Osteoblast (primary cell): ENCODE measurements at regions not wholly inside any gene's neighbourhood (a gene's known extent, or its start where the extent isn't known, plus 50 kb on each side); places are given as distances from the start of the nearest gene placed in this dataset.

Experiments
- DNase-seq: peaks from one replicate; pipeline ENCODE4 v3.0.0; 2011; ENCODE audit warnings: low spot score, mixed read lengths; ENCODE audit not compliant: insufficient read length; ENCODE audit errors: missing footprints
- H2AFZ ChIP-seq: 2 replicates; pipeline ENCODE4 v1.6.0; 2011; ENCODE audit warnings: mild to moderate bottlenecking, low read length
- H3K27ac ChIP-seq: 2 replicates; pipeline ENCODE4 v1.5.1; 2011; ENCODE audit warnings: mild to moderate bottlenecking, low read depth, low read length, moderate library complexity
- H3K27me3 ChIP-seq: 2 replicates; pipeline ENCODE4 v1.6.0; 2012; ENCODE audit warnings: mild to moderate bottlenecking, control low read depth, inconsistent platforms, low read length, moderate library complexity; ENCODE audit not compliant: insufficient read depth
- H3K36me3 ChIP-seq: 2 replicates; pipeline ENCODE4 v1.5.1; 2011; ENCODE audit warnings: mild to moderate bottlenecking, low read length, control low read depth, moderate library complexity; ENCODE audit not compliant: insufficient read depth
- H3K4me1 ChIP-seq: 2 replicates; pipeline ENCODE4 v1.5.1; 2011; ENCODE audit warnings: mild to moderate bottlenecking, low read length, control low read depth, moderate library complexity; ENCODE audit not compliant: insufficient read depth
- H3K4me2 ChIP-seq: 2 replicates; pipeline ENCODE4 v1.6.0; 2011; ENCODE audit warnings: mild to moderate bottlenecking, low read length; ENCODE audit not compliant: insufficient read depth
- H3K4me3 ChIP-seq: fragments of 200-600 bp; sonication (generic); 3 replicates; pipeline ENCODE4 v1.5.1; 2012; ENCODE audit warnings: mild to moderate bottlenecking, low read length, inconsistent platforms; ENCODE audit not compliant: insufficient read depth
- H3K79me2 ChIP-seq: 2 replicates; pipeline ENCODE4 v1.6.0; 2012; ENCODE audit warnings: mild to moderate bottlenecking, low read length, control low read depth, inconsistent platforms; ENCODE audit not compliant: insufficient read depth
- H3K9me3 ChIP-seq: 2 replicates; pipeline ENCODE4 v1.5.1; 2011; ENCODE audit warnings: low read depth, low read length, control low read depth
- H4K20me1 ChIP-seq: 2 replicates; pipeline ENCODE4 v1.6.0; 2012; ENCODE audit warnings: mild to moderate bottlenecking, low read length, control low read depth; ENCODE audit not compliant: insufficient read depth
- CTCF ChIP-seq: IDR thresholded peaks from 2 replicates; pipeline ENCODE4 v1.5.1; 2011; ENCODE audit warnings: mild to moderate bottlenecking, low read depth, low read length, moderate library complexity; ENCODE audit errors: extremely low read depth

GRCh38 chr6:95203153-95203754, 374.1 kb upstream of the MANEA start:
- Histone ChIP-seq H3K4me3 (no peak overlapping the region), H3K27ac (no peak overlapping the region), H3K4me1 (no peaks in the 10 kb centered on the region), H4K20me1 (no peaks in the 10 kb centered on the region), H3K79me2 (no peaks in the 10 kb centered on the region), H2AFZ (no peak overlapping the region), H3K4me2 (no peak overlapping the region), H3K36me3 (no peaks in the 10 kb centered on the region), H3K9me3 (no peaks in the 10 kb centered on the region), H3K27me3 (no peaks in the 10 kb centered on the region)
- TF ChIP-seq CTCF = peak; percentile 26
- DNase-seq = no peak

- Histone ChIP-seq H3K27ac (no peak overlapping the region), H2AFZ (no peak overlapping the region), H3K4me2 (no peak overlapping the region), H4K20me1 (no peaks in the 10 kb centered on the region), H3K36me3 (no peaks in the 10 kb centered on the region), H3K4me1 (no peaks in the 10 kb centered on the region), H3K9me3 (no peaks in the 10 kb centered on the region), H3K27me3 (no peaks in the 10 kb centered on the region), H3K79me2 (no peaks in the 10 kb centered on the region), H3K4me3 (no peak overlapping the region)
- DNase-seq = no peak
- no peak for TF ChIP-seq CTCF
Observed at GRCh38 chr6:95204178-95204577, 373.2 kb upstream of the MANEA start.

- no peak overlapping the region for H3K27ac ChIP-seq
- no peaks in the 10 kb centered on the region for H4K20me1 ChIP-seq
- DNase-seq = no peak
- H3K79me2 ChIP-seq = no peaks in the 10 kb centered on the region
- no peak overlapping the region for H3K4me2 ChIP-seq
- no peaks in the 10 kb centered on the region for H3K27me3 ChIP-seq
- H3K4me3 ChIP-seq = no peak overlapping the region
- TF ChIP-seq CTCF = no peak
- H3K9me3 ChIP-seq = no peaks in the 10 kb centered on the region
- H3K36me3 ChIP-seq = no peaks in the 10 kb centered on the region
- H2AFZ ChIP-seq = no peak overlapping the region
- H3K4me1 ChIP-seq = no peaks in the 10 kb centered on the region
Observed at GRCh38 chr6:95208621-95209020, 368.7 kb upstream of the MANEA start.

GRCh38 chr6:95209074-95209473, 368.3 kb upstream of the MANEA start:
- Histone ChIP-seq H3K9me3 (no peaks in the 10 kb centered on the region), H2AFZ (no peak overlapping the region), H3K27ac (no peak overlapping the region), H4K20me1 (no peaks in the 10 kb centered on the region), H3K36me3 (no peaks in the 10 kb centered on the region), H3K79me2 (no peaks in the 10 kb centered on the region), H3K4me3 (no peak overlapping the region), H3K4me1 (no peaks in the 10 kb centered on the region), H3K27me3 (no peaks in the 10 kb centered on the region), H3K4me2 (no peak overlapping the region)
- DNase-seq = no peak
- TF ChIP-seq CTCF = no peak
